OCI-LY7 (cell line): ENCODE measurements at regions not wholly inside any gene's neighbourhood (a gene's known extent, or its start where the extent isn't known, plus 50 kb on each side); places are given as distances from the start of the nearest gene placed in this dataset.
"Not testable (repeated sequence)": the region's sequence is repeated elsewhere in the genome, so short reads cannot be mapped to it uniquely, and the experiment has no call there.

Experiments
- BruUV-seq: library from RNA; stranded (reverse); fragments of 400-500 nt; replicated peaks from 2 replicates; lab custom pipeline; 2021; lab: Mats Ljungman, UMichigan
- CTCF ChIA-PET: fragments of 300-600 bp; sonication (Branson Sonifier 250); formaldehyde crosslinking; loops from one replicate; lab custom pipeline; 2022; ENCODE audit warnings: antibody characterized with exemption; ENCODE audit not compliant: unreplicated experiment; lab: Charles Lee
- POLR2A ChIA-PET: fragments of 300-600 bp; sonication (Branson Sonifier 250); formaldehyde crosslinking; loops from one replicate; lab custom pipeline; 2022; ENCODE audit warnings: antibody characterized with exemption; lab: Charles Lee
- DNase-seq: peaks from one replicate; pipeline ENCODE4 v3.0.0-alpha.2; 2015; ENCODE audit warnings: low spot score
- H2AFZ ChIP-seq: fragments of 200-600 bp; sonication (generic), shearing (Covaris generic); 2 replicates; pipeline ENCODE4 v1.6.1; 2014; ENCODE audit warnings: mild to moderate bottlenecking, antibody characterized with exemption, low read length, moderate library complexity
- H3K27ac ChIP-seq: fragments of 200-600 bp; sonication (generic); 2 replicates; pipeline ENCODE4 v1.5.1; 2014; ENCODE audit warnings: mixed run types, low read depth, mild to moderate bottlenecking, moderate library complexity, low read length, inconsistent platforms; ENCODE audit not compliant: poor library complexity, severe bottlenecking
- H3K36me3 ChIP-seq: fragments of 200-600 bp; sonication (generic); 2 replicates; pipeline ENCODE4 v1.6.1; 2014; ENCODE audit warnings: mild to moderate bottlenecking, antibody characterized with exemption, low read length, moderate library complexity, mixed read lengths; ENCODE audit not compliant: insufficient read depth
- H3K4me1 ChIP-seq: fragments of 200-600 bp; sonication (generic); 2 replicates; pipeline ENCODE4 v1.5.1; 2014; ENCODE audit warnings: mild to moderate bottlenecking, low read length; ENCODE audit not compliant: insufficient read depth, poor library complexity, severe bottlenecking
- H3K4me2 ChIP-seq: fragments of 200-600 bp; sonication (generic); 2 replicates; pipeline ENCODE4 v1.6.1; 2014; ENCODE audit warnings: mild to moderate bottlenecking, low read length
- H3K4me3 ChIP-seq: fragments of 200-600 bp; sonication (generic); 2 replicates; pipeline ENCODE4 v1.5.1; 2014; ENCODE audit warnings: mild to moderate bottlenecking, low read depth, low read length; ENCODE audit not compliant: poor library complexity, severe bottlenecking
- H3K79me2 ChIP-seq: fragments of 200-600 bp; sonication (generic); 2 replicates; pipeline ENCODE4 v1.6.1; 2016; ENCODE audit warnings: low read depth, mild to moderate bottlenecking, low read length, moderate library complexity, mixed read lengths; ENCODE audit not compliant: insufficient read depth
- H3K9me2 ChIP-seq: fragments of 200-600 bp; sonication (generic); 2 replicates; pipeline ENCODE4 v1.6.1; 2016; ENCODE audit warnings: mild to moderate bottlenecking, low read length, mixed read lengths; ENCODE audit not compliant: insufficient read depth
- H3K9me3 ChIP-seq: fragments of 200-600 bp; sonication (generic); 2 replicates; pipeline ENCODE4 v1.6.1; 2014; ENCODE audit warnings: mild to moderate bottlenecking, mixed run types, low read length, mixed read lengths
- H4K20me1 ChIP-seq: fragments of 200-600 bp; sonication (generic); 2 replicates; pipeline ENCODE4 v1.6.1; 2014; ENCODE audit warnings: mild to moderate bottlenecking, antibody characterized with exemption, low read length, moderate library complexity, mixed read lengths; ENCODE audit not compliant: insufficient read depth
- EZH2phosphoT487 ChIP-seq: fragments of 200-600 bp; sonication (generic); IDR thresholded peaks from 2 replicates; pipeline ENCODE4 v1.6.1; 2018; ENCODE audit warnings: low read depth, borderline replicate concordance, mild to moderate bottlenecking, mixed run types, antibody characterized with exemption, low read length, moderate library complexity, mixed read lengths
- intact Hi-C: fragments of 100-400 bp; cut with micrococcal nuclease; formaldehyde crosslinking; loops from one replicate; pipeline ENCODE4 v1.10.0; 2022; ENCODE audit not compliant: unreplicated experiment
- TF ChIP-seq, protein P1 (sequence below): fragments of 200-600 bp; sonication (generic); conservative IDR thresholded peaks from 2 replicates; pipeline ENCODE4 v1.5.1; 2014; ENCODE audit warnings: mild to moderate bottlenecking, antibody characterized with exemption, low read length, moderate library complexity, mixed read lengths

DNA sequence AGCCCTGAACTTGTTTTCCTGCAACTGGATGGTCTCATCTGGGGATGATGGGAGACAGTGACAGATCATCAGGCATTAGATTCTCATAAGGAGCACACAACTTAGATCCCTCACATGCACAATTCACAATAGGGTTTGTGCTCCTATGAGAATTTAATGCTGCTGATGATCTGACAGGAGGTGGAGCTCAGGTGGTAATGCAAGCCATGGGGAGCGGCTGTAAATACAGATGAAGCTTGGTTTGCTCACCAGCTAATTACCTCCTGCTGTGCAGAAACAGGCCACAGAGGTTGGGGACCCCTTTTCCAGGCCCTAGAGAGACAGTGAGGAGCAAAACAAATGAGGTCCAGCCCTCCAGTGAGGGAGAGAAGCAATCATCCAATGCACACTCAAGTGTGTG is 168.6 kb downstream of the RGS9 start:
- no peaks in the 10 kb centered on the region for H3K4me1 ChIP-seq
- H4K20me1 ChIP-seq = no peaks in the 10 kb centered on the region
- no peaks in the 10 kb centered on the region for H3K36me3 ChIP-seq
- H2AFZ ChIP-seq = no peak overlapping the region
- ChIA-PET CTCF (no interaction called here), POLR2A (no interaction called here)
- H3K9me3 ChIP-seq = no peaks in the 10 kb centered on the region
- intact Hi-C loops = no loop called here
- no peaks in the 10 kb centered on the region for H3K79me2 ChIP-seq
- no peak overlapping the region for H3K4me2 ChIP-seq
- DNase-seq = no peak
- no peak overlapping the region for H3K27ac ChIP-seq
- TF ChIP-seq, protein P1, sequence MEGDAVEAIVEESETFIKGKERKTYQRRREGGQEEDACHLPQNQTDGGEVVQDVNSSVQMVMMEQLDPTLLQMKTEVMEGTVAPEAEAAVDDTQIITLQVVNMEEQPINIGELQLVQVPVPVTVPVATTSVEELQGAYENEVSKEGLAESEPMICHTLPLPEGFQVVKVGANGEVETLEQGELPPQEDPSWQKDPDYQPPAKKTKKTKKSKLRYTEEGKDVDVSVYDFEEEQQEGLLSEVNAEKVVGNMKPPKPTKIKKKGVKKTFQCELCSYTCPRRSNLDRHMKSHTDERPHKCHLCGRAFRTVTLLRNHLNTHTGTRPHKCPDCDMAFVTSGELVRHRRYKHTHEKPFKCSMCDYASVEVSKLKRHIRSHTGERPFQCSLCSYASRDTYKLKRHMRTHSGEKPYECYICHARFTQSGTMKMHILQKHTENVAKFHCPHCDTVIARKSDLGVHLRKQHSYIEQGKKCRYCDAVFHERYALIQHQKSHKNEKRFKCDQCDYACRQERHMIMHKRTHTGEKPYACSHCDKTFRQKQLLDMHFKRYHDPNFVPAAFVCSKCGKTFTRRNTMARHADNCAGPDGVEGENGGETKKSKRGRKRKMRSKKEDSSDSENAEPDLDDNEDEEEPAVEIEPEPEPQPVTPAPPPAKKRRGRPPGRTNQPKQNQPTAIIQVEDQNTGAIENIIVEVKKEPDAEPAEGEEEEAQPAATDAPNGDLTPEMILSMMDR = no peak
- no peak for TF ChIP-seq EZH2phosphoT487
- no peak overlapping the region for H3K4me3 ChIP-seq
- no peaks in the 10 kb centered on the region for H3K9me2 ChIP-seq
- no TSS peak for BruUV-seq

DNA sequence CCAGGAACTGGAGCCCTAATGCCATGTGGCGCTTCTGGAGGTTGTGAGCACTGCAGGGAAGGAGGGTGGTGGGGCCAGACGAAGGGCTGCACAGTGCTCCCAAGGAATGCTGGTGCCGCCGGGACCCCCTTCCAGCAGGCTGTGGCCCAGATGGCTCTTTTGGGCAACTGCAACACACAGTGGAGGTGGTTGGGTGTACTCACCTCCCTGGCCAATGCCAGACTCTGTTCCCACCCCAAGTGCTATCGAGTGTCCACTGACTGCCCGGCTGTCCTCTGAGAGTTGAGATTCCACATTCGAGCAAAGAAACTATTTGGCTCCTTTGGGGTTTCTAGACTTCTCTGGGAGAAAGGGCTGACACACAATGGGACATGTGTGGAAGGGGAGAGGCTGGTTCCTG is 167.9 kb downstream of the RGS9 start:
- Histone ChIP-seq H3K27ac (no peak overlapping the region), H3K9me2 (no peaks in the 10 kb centered on the region), H3K4me2 (no peak overlapping the region), H3K4me1 (no peaks in the 10 kb centered on the region), H4K20me1 (no peaks in the 10 kb centered on the region), H3K36me3 (no peaks in the 10 kb centered on the region), H3K4me3 (no peak overlapping the region), H2AFZ (no peak overlapping the region), H3K79me2 (no peaks in the 10 kb centered on the region), H3K9me3 (no peaks in the 10 kb centered on the region)
- TF ChIP-seq, protein P1 = no peak
- TF ChIP-seq EZH2phosphoT487 = no peak
- POLR2A ChIA-PET = no interaction called here
- intact Hi-C loops = no loop called here
- CTCF ChIA-PET = no interaction called here
- DNase-seq = no peak
- no TSS peak for BruUV-seq

DNA sequence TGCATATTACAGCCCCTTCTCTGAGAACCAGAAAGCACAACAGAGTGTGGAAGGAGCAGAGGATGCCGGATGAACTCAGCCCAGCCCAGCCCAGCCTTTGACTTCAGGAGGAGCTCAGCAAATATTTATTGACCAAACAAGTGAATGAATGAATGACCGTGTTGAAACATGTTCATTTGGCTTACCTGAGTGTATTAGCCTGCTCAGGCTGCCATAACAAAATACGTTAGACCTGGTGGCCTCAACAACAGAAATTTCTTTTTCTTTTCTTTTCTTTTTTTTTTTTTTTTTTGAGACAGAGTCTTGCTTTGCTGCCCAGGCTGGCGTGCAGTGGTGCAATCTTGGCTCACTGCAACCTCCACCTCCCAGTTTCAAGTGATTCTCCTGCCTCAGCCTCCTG is 164.7 kb downstream of the RGS9 start:
- H2AFZ ChIP-seq, BruUV-seq, H3K9me3 ChIP-seq, H4K20me1 ChIP-seq, H3K27ac ChIP-seq, DNase-seq, H3K79me2 ChIP-seq, H3K4me1 ChIP-seq, H3K9me2 ChIP-seq, intact Hi-C loops, H3K36me3 ChIP-seq, POLR2A ChIA-PET, H3K4me3 ChIP-seq, H3K4me2 ChIP-seq: not testable (repeated sequence)
- CTCF ChIA-PET = interaction anchor here (0.6 kb wide), 2 partner anchors 19 to 581 kb away, joined by 4 to 5 read pairs; no protein-coding TSS in a partner anchor
